Inflammatory macrophage treated with lipopolysaccharide for 1 hour (primary cell): ENCODE measurements at regions not wholly inside any gene's neighbourhood (a gene's known extent, or its start where the extent isn't known, plus 50 kb on each side); places are given as distances from the start of the nearest gene placed in this dataset.
"Not testable (repeated sequence)": the region's sequence is repeated elsewhere in the genome, so short reads cannot be mapped to it uniquely, and the experiment has no call there.

ENCODE experiments used
- DNase-seq, 2 donors: peaks; one replicate each; pipeline ENCODE4 v3.0.0-alpha.2; 2020 to 2022

DNA sequence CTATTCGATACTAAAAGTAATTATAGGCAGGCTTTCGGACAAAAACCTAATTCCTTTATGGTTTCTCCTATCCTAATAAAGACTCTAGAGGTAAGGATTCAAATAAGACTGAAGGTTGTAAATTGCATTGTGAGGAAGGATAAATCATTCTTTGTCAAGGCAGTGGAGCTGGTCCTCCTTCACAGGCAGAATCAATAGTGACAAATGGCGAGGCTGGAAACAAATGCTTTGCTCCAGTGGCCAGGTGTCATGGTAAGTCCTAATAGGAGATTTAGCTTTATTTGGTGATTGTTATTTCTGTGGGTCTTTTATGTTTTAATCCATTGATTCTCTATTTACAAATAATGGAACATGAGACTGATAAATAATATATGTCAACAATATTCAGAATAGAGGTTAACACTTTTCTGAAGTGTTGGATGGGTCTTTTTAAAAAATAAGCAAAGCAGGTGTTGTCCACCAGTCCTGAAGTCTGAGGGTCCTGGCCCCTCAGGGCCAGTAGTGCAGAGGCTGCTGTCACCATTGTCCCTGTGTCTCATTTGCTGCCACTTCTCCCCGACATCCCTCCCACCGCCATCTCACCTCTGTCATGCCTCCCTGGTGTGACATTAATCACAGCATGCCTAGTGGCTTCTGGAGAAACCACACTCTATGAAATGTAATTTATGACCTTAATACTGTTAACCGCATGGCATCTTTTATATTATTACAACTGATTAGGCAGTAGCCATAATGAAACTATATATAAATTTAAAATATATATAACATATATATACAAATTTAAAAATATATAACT lies 120.9 kb upstream of the MAGI3 start:
- no peak for DNase-seq

DNA sequence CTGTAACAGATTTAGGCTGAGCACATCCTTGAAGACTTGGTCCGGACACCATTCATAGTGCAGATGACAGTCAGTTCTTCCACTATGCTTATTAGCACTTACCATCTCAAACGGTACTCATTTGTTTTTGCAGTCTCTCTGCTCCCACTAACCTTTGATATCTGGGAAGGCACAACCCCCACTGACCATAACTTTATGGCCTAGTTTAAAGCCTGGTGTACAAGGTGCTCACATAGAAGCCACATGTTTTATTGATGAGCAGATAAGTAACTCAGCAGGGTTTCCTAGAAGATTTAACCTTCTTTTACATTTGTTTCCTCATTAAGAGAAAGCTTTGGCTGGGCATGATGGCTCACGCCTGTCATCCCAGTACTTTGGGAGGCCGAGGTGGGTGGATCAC lies 119.3 kb upstream of the MAGI3 start:
- DNase-seq = no peak

GRCh38 chr1:113275083-113275482 lies 115.2 kb upstream of the MAGI3 start:
- no peak for DNase-seq

- DNase-seq = no peak
Observed at GRCh38 chr1:113275691-113276090, 114.6 kb upstream of the MAGI3 start.

GRCh38 chr1:113276507-113276906 lies 113.8 kb upstream of the MAGI3 start:
- no peak for DNase-seq

- DNase-seq = no peak
Observed at GRCh38 chr1:113278371-113278770, 111.9 kb upstream of the MAGI3 start.

GRCh38 chr1:113278777-113279176 lies 111.5 kb upstream of the MAGI3 start:
- DNase-seq = no peak

DNA sequence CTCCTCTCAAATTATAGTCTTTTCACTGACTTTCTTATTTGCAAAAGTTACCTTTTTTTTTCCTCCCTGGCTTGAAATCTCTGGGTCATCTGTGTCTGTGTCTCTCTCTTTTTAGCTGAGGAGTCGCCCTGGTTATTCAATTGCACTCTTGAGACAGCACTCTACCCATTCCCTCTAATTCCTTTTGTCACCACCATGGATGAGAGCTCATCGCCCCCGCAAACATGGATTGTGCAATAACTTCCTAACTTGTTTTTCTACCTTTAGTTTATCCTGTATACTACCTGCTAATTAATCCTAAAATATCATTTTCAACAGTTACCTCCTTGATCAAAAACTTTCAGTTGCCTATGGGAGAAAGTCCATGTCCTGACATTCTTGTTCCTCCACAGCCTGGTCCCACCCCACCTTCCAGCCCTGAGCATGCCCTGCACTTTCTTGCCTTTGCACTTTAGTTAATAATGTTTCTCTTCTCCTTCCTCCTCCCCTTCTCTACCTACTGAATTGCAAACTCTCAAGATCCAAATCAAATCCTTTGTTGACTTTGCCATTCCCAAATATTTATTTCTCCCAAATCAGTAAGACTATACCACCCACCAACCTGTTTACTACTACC lies 110.4 kb upstream of the MAGI3 start:
- no peak for DNase-seq

GRCh38 chr1:113280581-113280980 lies 109.7 kb upstream of the MAGI3 start:
- DNase-seq = no peak

DNA sequence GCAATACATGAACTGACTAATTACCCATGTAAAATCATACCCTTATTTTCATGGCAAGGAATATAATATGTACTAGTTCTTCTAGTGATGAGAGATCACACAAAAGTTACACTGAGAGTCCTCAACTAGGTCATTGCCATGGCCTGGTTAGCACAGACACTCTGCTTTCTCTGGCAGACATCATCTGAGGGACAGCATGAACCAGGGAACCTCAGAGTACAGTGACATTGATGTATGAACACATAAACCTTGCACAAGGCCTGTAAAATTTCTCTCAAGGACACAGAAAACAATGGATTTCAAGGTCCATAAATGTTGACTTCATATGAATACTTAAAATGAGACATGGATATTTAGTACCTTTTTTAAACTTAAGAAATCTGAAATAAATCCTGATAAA lies 108.8 kb upstream of the MAGI3 start:
- DNase-seq = no peak

DNA sequence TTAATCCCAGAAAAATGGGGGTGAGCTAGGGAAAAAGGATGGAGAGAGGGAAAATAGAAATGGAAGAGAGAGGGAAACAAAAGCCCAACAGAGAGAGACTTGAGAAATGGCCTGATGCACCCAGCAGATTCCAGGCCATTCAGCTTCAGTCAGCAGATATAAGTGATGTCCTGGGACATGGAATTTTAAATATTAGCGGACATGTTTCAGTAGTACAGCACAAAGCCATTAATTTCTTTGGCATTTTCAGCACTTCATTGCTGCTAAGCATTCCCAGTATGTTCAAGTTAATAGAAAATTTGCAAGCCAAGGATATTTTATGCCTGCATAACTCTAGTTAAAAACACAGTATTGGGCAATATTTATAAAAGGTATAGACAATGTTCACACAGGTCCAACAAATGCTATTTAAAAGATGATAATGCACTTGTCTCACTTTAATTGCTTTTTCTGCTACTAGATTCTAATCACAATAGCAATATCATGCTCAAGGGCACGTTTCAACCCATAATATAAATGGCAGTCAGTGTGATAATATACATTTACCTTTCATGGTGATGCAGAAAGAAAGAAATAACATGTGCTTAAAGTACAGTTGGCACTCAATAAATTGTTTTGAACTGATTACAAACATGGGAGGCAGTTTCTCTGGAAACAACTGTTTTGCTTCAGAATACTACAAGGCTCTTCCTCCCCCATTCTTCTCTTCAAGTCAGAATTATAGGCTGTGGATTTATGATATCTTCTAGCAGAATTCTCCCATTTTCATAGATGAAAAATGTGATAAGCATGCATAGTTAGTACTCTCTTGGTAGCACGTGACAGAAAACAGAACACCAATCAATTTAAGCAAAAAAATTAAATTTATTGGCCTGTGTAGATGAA lies 108.1 kb upstream of the MAGI3 start:
- no peak for DNase-seq

- DNase-seq = no peak
Observed at GRCh38 chr1:113282893-113283285, 107.4 kb upstream of the MAGI3 start.

- no peak for DNase-seq
Observed at GRCh38 chr1:113283914-113284313, 106.4 kb upstream of the MAGI3 start.

GRCh38 chr1:113286156-113286555 lies 104.2 kb upstream of the MAGI3 start:
- DNase-seq = no peak

GRCh38 chr1:113291777-113292602 lies 98.3 kb upstream of the MAGI3 start:
- DNase-seq = no peak

DNA sequence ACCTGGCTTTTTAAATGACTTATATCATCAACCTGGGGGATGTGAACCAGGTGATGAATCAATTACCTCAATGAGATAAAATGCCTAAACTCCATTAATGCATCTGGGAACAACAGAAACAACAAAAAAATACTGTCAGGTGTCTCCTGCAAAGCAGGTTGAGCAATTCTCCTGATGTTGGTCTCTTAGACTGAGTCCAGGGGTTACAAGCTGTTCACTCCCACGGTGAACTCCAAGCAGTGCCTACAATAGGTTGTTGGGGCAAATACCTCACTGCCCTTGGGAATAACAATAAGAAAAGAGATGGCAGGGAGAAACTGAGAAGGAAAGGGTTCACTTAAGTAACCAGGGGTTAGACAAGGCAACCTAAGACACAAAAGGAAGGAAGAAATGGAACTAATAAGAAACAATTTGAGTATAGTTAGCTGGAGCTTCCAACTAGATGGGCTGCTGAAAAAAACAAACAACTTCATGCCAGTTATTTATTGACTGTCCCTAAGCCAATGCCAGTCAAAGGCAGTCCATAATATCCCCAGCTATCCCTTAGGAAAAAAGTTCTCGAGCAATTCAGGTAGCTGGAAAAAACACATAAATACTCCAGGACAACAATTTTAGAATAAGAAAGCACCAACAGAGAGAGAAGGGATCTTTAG lies 97.6 kb upstream of the MAGI3 start:
- DNase-seq = no peak

DNA sequence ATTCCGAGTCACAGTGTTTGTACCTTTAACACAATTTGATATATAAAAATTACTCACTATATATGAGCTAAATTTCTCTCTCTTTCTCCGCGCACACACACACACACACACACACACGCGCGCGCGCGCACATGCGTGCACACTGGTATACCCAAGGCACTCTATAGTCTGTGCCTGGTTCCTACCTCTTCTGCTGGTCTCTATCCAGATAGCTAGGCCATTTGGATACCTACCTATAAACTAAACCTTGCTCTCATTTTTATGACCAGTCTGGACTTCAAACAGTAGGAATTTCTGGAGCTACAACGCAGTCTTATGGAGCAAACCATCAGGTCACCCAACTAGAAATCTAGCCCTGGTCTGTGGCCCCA lies 97.1 kb upstream of the MAGI3 start:
- no peak for DNase-seq

GRCh38 chr1:113297749-113298148 lies 92.6 kb upstream of the MAGI3 start:
- DNase-seq = no peak

GRCh38 chr1:113298941-113299340 lies 91.4 kb upstream of the MAGI3 start:
- no peak for DNase-seq

DNA sequence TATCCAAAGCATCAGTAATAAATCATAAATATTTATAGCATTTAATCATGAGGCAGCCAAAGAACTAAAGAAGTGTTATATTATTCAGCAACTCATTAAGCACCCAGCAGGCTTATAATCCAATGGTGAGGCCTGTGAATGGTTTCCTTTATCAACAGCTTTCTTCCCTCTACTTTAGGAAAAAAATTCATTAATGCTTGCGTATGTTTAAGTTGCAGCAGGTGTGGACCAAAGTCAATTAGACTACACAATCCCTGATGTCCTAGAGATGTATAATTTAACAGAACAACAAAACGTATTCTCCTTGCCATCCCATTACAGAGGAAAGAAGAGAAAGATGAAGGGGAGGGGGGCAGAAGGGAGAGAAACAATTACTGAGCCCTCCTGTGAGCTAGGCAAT lies 87.7 kb upstream of the MAGI3 start:
- no peak for DNase-seq

DNA sequence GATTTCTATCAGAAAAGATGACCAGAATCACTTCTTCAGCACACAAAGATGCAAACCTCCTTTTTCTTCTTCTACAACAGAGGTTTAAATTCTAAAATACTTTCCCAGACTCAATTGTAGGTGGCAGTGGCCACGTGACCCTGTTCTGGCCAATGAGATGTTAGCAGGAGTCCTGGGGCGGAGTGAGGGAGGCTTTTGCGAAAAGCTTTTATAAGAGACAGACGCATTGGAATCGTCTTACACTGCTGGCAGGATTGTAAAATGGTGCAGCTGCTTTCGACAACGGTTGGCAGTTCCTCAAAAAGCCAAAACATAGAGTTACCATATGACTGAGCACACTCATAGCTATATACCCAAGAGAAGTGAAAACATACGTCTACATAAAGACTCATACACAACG lies 87.0 kb upstream of the MAGI3 start:
- no peak for DNase-seq

- not testable (repeated sequence) for DNase-seq
Observed at GRCh38 chr1:113305029-113305428, 85.3 kb upstream of the MAGI3 start.
